Upper lobe of left lung (tissue), 4 donors: ENCODE measurements at regions not wholly inside any gene's neighbourhood (a gene's known extent, or its start where the extent isn't known, plus 50 kb on each side); places are given as distances from the start of the nearest gene placed in this dataset.

Experiments
- CTCF ChIP-seq, 6 experiments: fragments of 450-650 bp in 4 of 6; fragments of 200-600 bp in 2 of 6; sonication (generic) in 2 of 6; IDR thresholded peaks; one replicate each; pipeline ENCODE4 v1.5.1; 2016 to 2019; ENCODE audit warnings: antibody characterized with exemption in 6 of 6
- POLR2AphosphoS5 ChIP-seq, 2 donors: sonication (generic); formaldehyde crosslinking; IDR thresholded peaks; one replicate each; pipeline ENCODE4 v1.5.1; 2017; ENCODE audit warnings: antibody characterized with exemption in 2 of 2

- TF ChIP-seq POLR2AphosphoS5 (IDR thresholded peaks at IDR 0.05), result no peak
- no peak for TF ChIP-seq CTCF (IDR thresholded peaks at IDR 0.05)
Observed at GRCh38 chr13:21813110-21813509, 142.2 kb downstream of the FGF9 start.
